SKM-1 treated with dmso at 0.1 percent for 144 hours (cell line): ENCODE measurements at regions not wholly inside any gene's neighbourhood (a gene's known extent, or its start where the extent isn't known, plus 50 kb on each side); places are given as distances from the start of the nearest gene placed in this dataset.
"Not testable (repeated sequence)": the region's sequence is repeated elsewhere in the genome, so short reads cannot be mapped to it uniquely, and the experiment has no call there.

Experiments
- DNase-seq: peaks from one replicate; lab custom pipeline; 2025; ENCODE audit not compliant: unreplicated experiment; lab: John Stamatoyannopoulos, UW

DNA sequence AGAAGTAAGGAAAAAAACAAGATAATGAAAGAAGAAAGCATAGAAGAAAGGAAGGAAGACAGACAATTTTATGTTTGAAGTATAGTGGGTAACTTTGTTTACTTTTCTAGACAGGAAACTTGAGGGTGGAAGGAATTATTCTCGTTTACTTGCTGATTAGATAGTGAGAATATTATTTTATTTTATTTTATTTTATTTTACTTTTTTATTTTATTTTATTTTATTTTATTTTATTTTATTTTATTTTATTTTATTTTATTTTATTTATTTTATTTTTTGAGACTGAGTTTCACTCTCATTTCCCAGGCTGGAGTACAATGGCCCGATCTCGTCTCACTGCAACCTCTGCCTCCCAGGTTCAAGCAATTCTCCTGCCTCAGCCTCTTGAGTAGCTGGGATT lies 623.1 kb upstream of the COX7C start:
- not testable (repeated sequence) for DNase-seq

DNA sequence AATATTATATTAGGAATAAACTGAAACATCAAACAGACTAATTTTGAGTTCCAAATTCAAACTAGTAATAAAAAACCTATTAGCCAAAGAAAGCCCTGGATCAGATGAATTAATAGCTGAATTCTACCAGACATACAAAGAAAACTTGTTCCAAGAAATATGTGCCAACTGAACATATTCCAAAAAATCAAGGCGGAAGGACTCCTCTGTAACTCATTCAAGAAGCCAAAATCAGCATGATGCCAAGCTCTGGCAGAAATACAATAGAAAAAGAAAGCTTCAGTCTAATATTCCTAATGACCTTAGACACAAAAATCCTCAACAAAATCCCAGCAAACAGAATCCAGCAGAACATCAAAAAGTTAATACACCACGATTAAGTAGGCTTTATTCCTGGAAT lies 619.1 kb upstream of the COX7C start:
- DNase-seq = no peak

DNA sequence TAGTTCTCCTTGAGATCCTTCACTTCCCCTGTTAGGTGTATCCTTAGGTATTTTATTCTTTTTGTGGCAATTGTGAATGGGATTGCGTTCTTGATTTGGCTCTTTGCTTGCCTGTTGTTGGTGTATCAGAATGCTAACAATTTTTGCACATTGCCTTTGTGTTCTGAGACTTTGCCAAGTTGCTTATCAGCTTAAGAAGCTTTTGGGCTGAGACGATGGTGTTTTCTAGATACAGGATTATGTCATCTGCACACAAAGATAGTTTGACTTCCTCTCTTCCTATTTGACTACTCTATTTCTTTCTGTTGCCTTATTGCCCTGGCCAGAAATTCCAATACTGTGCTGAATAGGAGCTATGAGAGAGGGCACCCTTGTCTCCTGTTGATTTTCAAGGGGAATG lies 609.4 kb upstream of the COX7C start:
- no peak for DNase-seq

DNA sequence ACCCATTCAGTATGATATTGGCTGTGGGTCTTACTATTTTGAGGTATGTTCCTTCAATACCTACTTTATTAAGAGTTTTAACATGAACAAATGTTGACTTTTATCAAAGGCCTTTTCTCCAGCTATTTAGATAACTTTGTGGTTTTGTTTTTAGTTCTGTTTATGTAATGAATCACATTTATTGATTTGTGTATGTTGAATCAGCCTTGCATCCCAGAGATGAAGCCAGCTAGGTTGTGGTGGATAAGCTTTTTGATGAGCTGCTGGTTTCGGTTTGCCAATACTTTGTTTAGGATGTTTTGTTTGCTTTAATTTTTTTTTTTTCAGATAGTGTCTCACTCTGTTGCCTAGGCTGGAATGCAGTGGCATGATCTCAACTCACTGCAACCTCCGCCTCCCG lies 609.0 kb upstream of the COX7C start:
- DNase-seq = no peak

DNA sequence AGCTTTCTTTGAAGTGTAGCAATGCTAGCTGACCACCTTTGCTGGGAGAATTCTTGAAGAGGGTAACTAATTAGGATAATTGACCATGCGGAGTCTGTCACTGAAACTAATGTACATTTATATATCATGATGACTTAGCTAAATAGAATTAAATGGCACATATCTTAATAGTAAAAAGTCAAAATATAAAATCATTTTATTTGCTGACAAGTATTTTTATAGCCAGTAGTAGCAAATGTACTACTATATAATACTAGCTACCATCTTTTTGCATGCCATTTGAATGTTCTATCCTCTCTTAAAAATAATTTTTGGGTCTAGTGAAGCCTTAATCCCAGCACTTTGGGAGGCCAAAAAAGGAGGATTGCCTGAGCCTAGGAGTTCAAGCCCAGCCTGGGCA lies 605.8 kb upstream of the COX7C start:
- DNase-seq = no peak

DNA sequence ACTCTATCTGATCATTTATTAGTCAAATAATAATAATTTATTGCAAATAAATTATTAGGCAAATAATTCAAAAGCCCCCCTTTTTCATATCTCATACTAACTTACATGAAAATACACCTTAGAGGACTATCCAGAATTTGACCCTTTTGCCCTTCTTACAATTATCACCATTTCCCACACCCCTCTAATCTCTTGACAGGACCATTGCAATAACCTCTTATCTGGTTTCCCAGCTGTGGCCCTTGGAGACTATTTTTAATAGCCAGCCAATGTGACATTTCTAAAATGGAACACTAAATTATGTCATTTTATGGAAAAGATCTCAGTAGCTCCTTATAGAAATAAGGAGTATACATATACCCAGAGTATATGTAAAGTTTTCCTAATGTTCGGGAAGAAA lies 588.4 kb upstream of the COX7C start:
- no peak for DNase-seq

DNA sequence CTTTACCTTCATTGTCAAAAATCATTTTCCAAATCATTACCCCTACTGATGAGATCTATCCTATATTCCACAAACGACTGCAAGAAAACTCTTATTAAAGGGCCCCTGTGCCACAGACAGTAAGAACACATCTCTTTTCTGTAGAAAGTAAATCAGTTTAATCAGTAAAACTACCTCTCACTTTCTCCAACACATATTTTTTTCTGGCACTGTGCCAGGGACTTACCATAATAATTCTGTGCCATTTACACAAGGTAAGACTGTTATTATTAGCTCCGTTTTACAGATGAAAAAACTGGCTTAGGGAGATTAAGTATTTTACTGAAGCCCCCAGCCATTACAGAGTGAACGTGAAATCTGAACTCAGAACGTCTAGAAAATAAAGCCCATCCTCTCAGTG lies 587.0 kb upstream of the COX7C start:
- no peak for DNase-seq

DNA sequence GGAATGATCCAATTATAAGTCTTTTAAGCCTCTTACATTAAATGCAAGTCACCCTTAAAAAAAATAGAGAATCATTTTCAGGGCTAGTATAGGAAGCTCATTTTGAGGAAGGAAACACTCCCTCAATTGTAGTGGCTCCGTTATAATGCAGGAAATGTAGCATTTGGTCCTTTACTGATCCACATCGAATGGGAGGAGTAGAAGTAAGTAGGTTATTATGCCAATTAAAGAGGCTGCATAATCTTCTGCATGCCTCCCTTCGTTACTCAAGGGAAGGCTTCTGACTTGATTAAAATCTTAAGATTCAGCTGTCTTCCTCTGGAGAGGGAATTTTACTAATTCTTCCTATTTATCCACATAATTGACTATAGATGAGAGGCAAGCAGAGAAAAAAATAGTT lies 579.2 kb upstream of the COX7C start:
- DNase-seq = no peak

DNA sequence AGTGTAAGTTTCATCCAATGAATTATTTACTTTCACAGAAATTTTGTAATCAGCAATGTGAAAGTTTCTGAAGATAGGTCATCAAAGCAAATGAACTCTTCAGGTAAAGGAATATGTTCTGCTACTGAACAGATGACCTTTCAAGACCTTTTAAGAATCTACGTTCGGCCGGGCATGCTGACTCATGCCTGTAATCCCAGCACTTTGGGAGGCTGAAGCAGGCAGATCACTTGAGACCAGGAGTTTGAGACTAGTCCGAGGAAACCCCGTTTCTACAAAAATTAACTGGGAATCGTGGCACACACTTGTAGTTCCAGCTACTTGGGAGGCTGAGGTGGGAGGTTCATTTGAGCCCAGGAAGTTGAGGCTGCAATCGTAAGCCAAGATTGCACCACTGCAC lies 578.4 kb upstream of the COX7C start:
- DNase-seq = no peak

DNA sequence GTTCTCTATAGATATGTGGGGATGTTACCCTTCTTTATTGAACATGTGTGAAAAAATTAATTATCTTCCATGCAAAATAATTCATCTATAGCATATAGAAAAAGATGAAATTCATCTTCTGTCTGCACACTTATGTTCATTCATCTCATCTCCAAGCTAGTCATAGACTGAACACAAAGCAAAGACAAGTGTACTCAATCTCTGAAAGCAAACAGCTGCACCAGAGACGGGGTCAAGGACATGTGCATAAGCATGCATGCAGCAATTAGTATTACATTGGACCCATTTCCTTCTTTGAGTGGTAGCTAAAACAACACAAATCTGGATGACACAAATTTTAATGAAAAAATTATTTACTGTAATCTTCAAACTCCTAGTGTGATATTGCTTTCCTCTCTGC lies 547.0 kb upstream of the COX7C start:
- no peak for DNase-seq

DNA sequence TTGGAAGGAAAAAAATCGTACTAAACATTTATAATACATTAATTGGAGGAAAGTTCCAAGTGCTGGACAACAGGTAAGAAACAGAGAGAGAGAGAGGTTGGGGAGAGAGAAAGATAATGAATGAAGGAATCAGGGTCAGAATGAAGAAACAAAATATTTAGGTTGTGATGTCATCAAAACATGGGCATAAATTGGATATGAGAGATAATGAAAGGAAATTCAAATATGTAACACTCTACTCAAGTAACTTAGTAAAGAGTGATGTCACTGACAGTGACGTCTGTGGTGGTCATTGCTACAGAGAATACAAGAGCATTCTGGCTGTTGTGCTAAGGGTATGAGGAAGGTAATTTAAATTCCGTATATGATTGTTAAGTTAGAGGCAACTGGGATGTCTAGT lies 543.4 kb upstream of the COX7C start:
- no peak for DNase-seq

DNA sequence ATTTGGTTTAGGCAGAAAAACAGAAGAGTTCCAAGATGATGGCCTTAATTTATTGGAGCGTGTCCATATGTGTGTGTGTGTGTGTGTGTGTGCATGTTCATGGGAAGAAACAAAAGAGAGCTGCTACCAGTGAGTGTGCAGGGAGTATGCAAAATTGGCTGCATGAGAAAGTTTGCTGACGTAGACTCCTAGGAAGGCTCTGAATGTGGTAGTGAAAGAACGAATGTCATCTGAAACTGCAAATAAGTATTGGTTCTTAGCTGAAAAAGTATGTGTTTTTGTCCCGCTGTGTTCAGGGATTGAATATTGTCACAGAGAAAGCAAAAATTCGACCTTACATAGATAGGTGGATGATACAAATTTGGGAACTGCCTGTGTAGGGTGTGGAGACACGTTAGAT lies 542.6 kb upstream of the COX7C start:
- no peak for DNase-seq

DNA sequence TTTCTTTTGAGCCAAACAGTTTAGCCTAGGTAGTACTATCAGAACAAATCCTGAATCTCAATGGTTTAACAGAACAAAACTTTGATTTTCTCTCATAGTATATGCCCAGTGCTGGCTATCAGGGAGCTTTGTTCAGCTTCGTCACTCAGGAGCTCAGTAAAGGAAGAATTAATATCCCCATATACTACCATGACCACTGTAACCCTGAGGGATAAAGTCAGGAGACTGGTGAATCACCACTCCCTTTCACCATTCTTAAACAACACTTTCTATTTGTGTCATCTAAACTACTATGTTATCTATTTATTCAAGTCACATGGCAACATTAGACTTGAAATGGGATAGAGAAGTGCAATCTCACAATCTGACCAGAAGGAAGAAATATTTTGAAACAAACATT lies 522.6 kb upstream of the COX7C start:
- no peak for DNase-seq

DNA sequence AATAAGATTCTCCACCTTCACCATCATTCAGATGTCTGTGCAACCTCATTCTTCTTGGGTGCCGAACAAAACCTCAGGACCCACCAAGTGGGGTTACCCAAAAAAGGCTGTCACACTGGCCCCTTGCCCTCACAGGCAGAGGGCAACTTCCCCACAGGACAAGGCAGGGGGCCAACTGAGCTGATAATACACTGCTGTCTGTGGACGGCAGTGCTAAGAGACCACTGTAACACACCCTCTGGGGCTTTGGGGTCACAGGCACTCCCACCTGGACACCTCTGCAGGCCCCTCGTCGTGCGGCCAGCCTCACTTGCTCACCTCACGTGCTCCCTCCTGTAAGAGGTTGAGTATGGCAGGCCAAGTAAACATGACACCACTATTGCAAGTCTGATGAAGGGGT lies 515.8 kb upstream of the COX7C start:
- DNase-seq = no peak

DNA sequence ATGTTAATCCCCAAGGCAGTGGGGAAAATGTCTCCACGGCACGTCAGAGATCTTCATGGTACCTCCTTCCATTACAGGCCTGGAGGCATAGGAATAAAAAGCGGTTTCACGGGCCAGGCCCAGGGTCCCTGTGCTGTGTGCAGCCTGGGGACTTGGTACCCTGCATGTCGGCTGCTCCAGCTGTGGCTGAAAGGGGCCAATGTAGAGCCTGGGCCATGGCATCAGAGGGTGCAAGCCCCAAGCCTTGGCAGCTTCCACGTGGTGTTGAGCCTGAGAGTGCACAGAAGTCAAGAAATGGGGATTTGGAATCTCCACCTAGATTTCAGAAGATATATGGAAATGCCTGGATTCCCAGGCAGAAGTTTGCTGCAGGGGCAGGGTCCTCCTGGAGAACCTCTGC lies 508.9 kb upstream of the COX7C start:
- no peak for DNase-seq

DNA sequence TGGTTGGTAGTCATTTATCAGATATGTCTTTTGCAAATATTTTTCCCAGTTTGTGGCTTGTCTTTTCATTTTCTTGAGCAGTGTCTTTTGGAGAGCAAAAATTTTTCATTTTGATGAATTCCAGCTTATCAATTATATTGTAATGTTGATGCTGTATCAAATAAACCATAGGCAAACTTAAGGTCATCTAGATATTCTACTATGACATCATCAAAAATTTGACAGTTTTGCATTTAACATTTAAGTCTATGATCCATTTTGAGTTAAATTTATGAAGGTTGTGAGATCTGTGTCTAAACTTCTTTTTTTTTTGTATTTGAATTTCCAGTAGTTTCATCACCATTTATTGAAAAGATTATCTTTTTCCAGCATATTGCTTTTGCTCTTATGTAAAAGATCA lies 505.5 kb upstream of the COX7C start:
- DNase-seq = no peak

DNA sequence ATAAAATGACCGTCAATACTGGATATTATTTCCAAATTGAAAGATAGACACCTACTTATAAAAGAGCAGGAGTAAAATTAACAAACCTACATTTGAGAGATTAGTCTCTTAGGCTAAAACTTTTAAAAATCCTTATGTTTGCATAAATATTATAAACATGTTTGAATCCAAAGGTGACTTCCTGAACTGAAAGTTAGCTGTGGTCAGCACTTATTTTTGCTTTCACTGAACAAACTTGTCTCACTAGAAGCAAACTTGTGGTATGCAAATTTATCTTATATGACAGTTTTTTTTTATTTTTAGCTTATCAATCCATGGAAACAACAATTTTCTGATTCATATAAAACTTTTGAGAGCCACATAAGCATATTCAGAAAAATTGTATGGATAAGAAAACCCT lies 502.6 kb upstream of the COX7C start:
- DNase-seq = no peak

DNA sequence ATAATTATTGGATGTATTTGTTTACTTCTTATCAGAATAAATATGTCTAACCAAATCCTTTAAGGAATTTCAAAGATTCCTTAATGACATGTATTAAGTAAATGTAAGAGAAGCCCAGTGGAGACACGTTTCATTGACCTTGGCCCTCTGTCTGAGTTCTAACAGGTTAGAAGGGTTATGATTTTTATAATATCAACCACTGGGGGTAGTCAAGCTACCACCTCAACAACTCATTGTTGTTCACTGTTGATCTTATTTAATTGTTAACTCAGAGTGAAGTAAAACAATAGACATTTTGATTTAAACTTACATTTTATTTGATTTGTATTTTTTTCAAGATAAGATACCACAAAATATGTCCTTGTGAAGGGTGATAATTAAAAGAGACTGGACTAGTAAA lies 499.2 kb upstream of the COX7C start:
- DNase-seq = no peak

DNA sequence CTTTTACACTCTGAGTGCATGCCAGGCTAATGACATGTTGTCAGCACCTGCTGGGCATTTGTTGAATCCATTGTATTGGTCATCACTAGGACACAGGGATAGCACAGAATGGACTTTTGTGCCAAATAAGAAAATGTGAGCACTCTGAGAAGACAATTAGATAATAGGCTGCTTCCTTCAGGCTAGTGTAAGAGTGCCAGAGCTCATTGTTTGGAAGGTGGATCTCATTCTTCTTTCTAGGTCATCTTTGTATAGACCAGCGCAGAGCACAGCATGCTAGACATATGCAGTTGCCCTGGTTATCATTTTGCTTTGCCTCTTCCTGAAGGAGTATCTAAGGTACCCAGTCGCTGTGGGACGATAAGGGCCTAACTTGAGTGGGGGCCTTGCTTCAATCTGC lies 493.4 kb upstream of the COX7C start:
- DNase-seq = no peak

DNA sequence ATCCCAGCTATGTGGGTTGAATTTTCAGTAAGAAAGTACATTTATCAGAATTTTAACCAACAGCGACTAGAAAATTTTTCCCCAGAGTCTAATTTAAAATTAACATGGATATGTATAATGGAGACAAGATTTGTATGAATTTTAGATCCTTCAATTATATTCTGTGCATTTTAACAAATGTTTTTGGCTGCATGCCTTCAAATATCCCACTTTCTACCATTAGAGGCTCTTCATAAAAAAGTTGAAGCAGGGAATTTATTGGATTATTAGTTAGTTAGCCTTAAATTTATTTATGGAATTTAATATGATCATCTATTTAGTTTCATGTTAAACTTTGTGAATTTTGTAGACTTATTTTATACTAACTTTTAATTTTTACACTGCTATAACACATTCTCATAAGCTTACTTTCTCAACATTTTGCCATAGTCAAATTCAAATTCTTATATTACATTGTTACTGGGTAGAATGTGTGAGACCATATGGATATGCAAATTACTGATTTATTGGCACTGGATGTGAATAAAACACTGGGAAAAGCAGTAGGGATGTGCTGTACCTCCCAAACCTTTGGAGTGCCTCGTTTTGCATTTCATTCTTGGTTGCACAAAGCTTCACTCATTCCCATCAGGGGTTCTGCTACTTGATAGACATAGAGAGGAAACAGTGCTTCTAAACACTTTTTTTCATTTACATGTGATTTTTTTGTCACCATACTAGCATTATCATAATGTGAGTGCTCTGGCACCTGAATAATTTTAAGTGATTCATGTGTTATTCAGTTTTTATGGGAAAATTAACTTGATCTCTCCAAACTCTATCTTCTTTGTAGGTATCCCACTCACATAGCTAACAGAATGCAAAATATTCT lies 491.8 kb upstream of the COX7C start:
- DNase-seq = no peak

DNA sequence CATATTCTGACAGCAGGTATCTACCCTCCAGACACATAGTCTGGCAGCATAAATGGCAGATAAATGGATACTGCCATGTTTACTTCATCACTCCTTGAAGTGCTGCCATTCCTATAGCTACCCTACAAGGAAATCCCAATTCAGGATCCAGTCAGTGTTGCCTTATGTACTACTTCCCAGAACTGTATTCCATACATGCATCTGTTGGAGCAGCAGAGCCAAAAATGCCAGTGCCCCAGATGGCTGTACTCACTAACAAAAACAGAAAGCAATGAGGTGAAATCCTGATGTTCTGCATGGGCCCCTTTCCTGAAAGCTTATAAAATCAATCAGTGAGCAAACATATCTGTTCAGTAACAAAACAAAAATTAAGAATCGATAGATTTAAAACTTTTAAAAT lies 490.0 kb upstream of the COX7C start:
- no peak for DNase-seq

DNA sequence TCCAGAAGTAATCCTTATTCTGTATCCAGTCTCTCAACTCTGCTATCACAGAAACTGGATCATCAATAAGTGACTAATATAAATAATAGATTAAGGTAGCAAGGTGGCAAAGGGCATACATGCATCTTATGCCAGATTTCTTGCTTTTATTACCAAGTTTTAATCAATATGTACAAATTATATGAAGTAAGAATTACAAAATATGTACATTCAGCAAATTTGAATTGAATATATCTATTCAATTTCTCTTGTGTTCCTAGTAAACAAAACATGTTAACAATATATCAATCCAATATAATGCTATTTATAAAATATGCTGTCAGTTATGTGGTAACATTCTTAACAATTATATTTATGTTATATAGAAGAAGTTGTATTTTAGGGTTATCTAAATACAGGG lies 488.7 kb upstream of the COX7C start:
- no peak for DNase-seq

DNA sequence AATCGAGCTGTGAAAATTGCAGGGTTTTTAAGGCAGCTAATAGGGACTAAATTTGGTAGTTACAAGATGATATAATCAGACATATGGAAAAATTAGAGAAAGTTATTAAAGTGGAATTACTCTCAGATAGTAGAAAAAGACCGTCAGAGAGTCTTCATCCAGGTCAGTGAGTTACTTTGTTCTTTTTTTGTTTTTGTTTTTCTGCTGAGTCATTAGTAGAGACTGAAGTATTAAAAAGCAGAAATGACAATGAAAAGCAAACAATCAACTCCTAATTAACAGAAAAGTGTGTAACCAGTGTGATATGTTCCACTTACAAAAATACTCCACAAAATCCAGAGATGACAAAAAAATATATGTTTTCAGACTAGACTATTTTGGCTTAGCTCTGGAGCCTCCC lies 480.4 kb upstream of the COX7C start:
- no peak for DNase-seq
